ENCODE measurements at regions not wholly inside any gene's neighbourhood (a gene's known extent, or its start where the extent isn't known, plus 50 kb on each side); places are given as distances from the start of the nearest gene placed in this dataset.

DNA sequence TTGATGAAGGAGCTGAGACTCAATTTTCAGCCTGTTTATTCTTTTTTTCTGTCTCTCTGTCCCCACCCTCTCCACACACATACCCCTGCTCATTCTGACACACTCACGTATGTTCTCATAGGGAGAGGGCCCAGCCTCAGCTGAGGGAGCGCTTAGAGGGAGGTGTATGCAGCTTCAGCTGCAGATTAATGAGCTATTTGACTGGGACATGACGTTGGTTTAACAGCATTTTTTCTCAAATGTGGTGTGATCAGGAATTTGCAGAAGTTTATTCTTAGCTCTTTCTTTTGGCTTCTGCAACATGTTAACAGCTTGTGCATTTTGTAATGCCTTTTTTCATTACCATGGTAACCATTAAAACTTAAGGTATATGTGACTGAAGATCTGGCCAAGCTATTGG lies 1547.1 kb upstream of the PIK3C3 start:
- TF ChIP-seq CTCF (IDR thresholded peaks at IDR 0.05) (no peak), POLR2A (IDR thresholded peaks at IDR 0.05) (no peak)

Data from Peyer's patch (tissue), 4 donors.